SW 1271 (cell line): ENCODE measurements at regions not wholly inside any gene's neighbourhood (a gene's known extent, or its start where the extent isn't known, plus 50 kb on each side); places are given as distances from the start of the nearest gene placed in this dataset.
"Not testable (repeated sequence)": the region's sequence is repeated elsewhere in the genome, so short reads cannot be mapped to it uniquely, and the experiment has no call there.

ENCODE experiments used
- DNase-seq, 2 experiments: peaks; one replicate each; lab custom pipeline; 2025; lab: John Stamatoyannopoulos, UW

DNA sequence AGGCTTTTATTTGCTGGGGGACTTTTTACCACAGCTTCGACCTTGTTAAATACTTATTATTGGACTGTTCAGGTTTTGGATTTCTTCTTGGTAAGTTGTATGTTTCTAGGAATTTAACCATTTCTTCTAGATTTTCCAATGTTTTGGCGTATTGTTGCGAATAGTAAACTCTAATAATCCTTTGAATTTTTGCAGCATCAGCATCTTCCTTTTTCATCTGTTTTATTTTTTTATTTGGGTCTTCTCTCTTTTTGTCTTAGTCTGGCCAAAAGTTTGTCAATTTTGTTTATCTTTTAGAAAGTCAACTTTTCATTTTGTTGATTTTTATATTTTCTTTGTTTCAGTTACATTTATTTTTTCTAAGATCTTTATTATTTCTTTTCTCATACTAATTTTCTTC lies 1272.0 kb downstream of the HACE1 start:
- DNase-seq, result no peak

DNA sequence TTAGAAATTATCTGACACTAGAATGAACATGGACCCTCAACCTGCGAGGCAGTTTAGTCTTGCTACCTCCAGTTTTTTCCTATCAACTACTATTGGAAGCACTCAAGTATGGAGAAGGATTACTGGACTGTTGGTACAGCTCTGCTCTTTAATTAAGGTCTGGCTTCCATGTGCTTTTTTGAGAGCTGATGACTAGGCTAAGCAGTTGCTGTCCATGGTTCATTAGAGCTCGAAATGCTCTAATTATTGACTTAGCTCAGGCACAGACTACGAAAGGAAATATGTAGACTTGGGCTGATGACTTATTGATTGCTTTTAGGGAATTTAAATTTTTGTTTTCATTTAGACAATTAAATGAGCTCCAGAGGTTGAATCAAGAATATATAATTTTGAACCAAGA lies 1281.6 kb downstream of the HACE1 start:
- DNase-seq, result no peak

DNA sequence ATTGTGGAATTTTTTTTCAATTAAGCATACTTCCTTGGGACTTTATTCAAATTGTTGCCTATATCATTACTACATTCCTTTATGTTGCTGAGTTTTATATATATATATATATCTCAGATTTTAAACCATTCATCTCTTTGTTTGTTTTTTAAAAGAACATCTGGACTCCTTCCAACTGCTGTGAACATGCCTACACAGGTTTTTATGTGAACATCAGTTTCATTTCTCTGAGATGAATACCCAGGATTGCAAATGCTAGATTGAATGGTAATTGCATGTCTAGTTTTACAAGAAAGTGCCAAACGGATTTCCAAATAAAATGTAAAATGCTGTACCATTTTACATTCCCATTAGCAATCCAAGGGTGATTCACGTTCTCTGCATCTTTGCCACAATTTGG lies 1289.3 kb downstream of the HACE1 start:
- DNase-seq, result no peak

DNA sequence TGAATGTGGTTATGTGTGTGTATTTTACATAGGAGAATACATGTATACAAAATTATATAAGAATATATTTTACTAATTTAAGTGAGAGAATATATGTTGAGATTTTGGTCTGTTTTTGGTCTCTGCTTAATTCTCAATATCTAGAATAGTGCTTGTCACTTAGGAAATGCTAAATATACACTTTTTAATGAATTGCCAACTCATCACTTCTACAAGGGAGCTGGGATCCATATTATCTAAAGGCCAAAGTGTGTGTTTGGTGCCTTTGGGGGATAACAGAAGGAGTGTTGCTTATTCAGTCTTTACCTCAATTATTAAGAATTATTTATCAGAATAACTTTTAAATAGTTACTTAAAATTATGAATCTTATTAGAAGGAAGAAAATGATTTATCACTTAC lies 1304.8 kb downstream of the HACE1 start:
- DNase-seq, result no peak

DNA sequence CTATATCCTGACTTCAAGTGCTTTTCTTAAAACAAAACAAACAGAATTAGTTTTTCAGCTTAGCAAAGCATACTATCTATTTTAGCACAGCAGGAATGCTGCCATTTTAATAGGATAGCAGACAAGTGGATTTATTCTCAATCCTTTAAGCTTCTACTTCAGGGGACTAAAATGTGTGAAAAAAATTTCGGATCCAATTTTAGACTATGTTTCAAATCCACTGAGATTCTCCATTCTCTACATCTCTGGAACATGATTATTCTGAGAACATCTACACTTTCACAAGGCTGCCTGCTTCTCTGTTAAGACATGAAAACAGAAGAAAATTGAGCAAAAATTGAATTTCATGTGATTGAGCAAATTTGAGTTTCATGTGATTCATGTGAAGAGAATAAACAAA lies 1321.3 kb downstream of the HACE1 start:
- no peak for DNase-seq

DNA sequence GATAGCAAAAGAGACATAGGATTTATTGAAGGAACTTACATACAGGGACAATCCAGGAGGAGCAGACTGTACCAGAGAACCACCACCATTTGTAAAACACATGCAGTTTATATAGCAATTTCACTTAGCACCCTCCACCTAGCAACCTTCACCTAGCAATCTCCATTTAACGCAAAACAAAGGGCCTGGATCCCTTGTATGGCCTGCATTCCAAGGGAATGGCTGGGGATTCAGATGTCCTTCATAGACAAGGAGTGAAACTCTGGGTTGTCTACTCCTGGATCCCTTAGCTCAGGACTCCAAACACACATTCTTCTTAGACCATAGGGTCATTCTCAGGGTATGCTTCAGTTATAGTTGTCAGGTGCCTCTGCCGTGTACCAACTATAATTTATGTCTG lies 1324.9 kb downstream of the HACE1 start:
- no peak for DNase-seq

DNA sequence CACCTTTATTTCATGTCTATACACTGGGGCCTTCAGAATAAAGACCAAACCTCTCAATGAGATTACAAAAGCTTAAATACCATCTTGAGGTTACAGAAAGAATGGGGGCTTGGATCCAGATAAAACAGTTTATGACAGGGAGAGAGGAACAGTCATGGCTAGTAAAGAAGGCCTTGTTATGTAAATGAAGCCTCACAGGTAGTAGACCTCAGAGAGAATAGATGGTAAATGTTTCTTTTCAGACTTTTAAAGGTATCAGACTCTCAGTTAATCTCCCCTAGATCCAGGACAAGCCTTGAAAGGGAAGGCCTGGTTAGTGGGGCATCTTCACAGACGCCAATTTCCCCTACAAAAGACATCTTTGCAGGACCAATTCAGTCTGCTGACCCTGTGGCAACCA lies 1325.6 kb downstream of the HACE1 start:
- DNase-seq, result no peak

DNA sequence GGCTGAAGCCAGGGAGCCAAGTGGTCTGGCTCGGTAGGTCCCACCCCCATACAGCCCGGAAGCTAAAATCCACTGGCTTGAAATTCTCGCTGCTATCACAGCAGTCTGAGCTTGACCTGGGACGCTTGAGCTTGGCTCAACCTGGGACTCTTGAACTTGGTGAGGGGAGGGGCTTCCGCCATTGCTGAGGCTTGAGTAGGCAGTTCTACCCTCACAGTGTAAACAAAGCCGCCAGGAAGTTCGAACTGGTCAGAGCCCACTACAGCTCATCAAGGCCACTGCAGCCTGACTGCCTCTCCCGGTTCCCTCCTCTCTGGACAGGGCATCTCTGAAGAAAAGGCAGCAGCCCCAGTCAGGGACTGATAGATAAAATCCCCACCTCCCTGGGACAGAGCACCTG lies 1337.7 kb downstream of the HACE1 start:
- DNase-seq, result no peak

DNA sequence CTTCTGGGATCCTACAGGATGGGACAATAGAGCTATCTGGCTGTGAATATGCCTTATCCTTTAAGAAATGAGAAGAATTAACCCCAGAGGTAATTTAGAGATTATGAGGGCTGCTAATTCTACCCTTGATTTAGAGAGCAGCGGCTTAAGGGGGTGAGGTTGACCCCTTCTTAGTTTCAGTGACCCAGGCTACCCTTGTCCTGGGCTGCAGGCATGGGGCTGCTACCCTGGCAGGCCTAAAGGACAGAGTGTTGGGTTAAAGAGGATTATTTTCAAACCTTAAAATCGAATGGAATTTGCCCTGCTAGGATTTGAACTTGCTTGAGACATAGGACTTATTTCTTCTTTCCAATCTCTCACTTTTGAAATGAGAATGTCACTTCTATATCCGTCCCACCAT lies 1343.4 kb downstream of the HACE1 start:
- DNase-seq, result no peak

DNA sequence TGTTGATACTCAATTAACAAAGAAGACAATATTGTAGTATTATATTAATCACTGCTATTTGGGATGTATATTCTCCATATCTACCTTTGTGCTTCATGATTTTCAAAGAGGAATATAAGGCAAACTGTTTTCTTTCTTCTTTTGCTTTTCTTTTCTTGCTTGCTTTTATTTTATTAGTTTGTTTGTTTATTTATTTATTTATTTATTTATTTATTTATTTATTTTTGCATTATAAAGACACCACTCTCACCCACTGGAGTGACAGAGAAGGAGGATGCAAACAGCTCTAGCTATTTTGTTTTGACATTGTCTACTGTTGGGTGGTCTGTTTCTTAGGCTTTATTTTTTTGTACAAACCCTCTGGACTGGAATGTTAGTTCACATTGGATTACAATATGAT lies 1352.7 kb downstream of the HACE1 start:
- DNase-seq, result no peak

DNA sequence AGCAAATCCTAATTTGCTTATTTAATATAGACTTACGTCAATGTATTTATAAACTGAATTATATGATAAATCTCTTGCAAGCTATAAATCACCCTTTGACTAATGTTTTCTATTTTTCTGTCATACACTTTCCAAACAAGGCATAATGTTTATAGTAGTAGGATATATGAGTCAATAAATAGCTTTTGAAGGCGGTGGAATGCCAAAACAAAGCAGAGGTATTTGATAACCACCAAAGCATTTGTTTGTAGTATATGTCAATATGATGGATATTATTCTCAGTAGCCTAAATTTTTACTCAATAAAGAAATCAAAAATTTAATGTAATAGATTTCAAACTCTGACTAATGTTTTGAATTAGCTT lies 1354.6 kb downstream of the HACE1 start:
- no peak for DNase-seq

DNA sequence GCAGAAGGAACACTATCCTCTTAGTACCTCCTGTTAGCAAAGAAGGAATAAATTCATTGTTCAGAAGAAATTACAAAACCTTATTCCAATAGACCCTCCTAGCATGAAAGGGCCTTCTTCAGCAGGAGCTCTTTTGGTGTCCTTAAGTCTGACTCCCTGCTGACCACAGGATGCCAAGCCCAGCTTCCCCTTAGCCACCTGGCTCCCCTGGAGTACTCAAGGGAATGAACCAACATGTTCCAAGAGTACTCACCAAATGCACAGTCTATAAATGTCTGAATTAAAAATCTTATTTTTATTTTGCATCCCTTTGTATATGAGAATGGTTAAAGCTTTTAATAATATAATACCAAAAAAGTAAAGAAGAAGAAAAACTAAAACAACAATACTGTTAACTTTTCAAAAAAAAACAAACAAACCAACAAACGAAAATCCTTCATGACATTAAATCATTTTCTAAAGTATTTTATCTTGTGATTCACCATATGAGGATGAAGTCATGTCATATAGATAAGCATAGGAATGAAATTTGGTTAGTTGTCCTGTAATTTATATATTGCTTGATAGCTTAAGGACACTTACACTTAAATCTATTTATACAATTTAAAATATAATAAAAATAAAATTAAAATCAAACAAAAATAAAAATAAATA lies 1355.1 kb downstream of the HACE1 start:
- no peak for DNase-seq

DNA sequence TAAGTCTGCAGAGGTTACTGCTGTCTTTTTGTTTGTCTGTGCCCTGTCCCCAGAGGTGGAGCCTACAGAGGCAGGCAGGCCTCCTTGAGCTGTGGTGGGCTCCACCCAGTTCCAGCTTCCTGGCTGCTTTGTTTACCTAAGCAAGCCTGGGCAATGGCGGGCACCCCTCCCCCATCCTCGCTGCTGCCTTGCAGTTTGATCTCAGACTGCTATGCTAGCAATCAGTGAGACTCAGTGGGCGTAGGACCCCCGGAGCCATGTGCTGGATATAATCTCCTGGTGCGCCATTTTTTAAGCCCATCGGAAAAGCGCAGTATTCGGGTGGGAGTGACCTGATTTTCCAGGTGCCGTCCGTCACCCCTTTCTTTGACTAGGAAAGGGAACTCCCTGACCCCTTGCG lies 1363.1 kb downstream of the HACE1 start:
- not testable (repeated sequence) for DNase-seq

DNA sequence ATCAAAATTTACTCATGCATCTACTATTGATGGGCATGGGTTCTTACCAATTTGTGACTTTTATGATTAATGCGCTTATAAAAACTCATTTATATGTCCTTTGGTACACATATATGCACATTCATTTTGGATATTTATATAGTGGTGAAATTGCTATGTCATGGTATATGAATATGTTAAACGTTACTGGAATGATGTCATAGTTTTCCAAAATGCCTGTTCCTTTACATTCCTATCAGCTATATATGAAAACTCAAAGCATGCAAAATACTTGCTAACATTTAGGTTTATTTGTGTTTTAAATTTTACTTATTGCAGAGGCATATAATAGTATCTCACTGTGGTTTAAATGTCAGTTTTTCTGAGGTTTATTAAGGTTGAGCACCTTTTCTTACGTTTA lies 1403.1 kb downstream of the HACE1 start:
- no peak for DNase-seq

DNA sequence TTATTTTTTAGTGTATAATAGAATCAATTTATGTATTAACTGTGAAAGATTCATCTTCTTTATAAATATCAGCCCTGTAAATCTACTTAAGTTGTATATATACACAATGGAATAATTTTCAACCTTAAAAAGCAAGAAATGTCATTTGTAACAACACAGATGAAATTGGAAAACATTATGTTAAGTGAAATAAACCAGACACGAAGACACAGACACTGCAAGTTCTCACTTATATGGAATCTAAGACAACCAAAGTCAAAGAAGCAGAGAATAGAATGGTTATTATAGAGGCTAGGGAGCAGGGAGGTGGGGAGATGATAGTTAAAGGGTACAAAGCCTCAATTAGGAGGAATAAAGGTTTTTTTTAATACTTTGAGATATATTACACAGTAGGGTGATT lies 1404.4 kb downstream of the HACE1 start:
- no peak for DNase-seq

DNA sequence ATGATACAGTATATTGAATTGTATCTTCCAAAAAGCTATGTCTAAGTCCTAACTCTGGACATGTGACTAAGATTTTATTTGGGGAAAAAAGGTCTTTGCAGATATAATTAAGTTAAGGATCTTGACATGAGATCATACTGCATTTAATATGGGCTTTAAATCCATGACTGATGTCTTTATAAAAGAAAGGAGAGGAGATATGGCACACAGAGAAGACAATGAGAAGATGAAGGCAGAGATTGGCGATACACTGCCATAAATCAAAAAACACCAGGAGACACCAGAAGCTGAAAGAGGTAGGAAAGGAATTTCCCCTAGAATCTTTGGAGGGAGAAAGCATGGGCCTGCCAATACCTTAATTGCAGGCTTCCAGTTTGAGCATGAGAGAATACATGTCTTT lies 1450.2 kb downstream of the HACE1 start:
- no peak for DNase-seq

DNA sequence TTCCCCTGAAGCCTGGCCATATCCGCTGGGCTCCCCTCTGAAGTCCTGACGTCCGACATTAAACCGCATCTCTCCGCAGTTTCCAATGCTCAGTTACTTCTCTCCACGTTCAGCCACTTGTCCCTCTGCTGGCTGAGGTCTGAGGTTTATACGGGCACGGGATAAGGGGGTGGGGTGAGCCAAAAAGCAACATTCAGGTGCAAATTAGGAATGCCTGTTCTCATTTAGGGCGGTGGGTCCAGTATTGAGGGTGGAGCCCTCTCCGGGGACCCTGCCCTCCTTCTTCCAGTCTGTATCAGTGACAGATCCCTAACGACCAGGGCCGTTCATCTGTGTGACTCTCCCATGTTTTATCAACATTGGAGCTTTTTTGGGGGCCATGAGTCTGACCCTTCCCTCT lies 1454.4 kb downstream of the HACE1 start:
- no peak for DNase-seq

DNA sequence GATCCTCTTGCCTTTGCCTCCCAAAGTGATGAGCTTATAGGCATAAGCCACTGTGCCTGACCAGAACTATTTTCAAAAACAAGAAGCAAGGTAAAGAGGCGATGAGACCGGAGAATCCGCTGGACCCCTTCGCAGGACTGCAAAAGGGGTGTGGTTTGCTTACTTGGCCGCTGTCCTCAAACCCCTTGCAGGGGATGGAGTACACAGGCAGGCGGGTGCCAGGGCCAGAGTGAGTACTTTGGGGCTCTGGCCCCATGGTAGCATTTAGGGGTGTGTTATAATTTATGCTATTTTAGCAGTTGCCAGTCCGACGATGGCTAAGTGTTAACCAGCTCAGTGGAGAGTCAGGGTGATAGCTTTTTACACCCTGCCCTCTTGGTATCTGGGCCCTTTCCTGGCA lies 1454.9 kb downstream of the HACE1 start:
- no peak for DNase-seq

DNA sequence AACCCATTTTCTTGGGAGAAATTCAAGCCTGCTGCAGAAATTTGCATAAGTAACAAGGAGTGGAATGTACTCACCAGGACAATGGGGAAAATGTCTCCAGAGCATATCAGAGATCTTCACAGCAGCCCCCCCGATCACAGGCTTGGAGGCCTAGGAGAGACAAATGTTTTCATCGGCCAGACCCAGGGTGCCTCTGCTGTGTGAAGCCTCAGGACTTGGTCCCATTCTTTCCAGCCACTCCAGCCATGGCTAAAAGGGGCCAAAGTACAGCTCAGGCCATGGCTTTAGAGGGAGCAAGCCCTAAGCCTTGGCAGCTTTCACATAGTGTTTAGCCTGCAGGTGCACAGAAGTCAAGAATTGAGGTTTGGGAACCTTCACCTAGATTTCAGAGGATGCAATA lies 1463.0 kb downstream of the HACE1 start:
- no peak for DNase-seq

DNA sequence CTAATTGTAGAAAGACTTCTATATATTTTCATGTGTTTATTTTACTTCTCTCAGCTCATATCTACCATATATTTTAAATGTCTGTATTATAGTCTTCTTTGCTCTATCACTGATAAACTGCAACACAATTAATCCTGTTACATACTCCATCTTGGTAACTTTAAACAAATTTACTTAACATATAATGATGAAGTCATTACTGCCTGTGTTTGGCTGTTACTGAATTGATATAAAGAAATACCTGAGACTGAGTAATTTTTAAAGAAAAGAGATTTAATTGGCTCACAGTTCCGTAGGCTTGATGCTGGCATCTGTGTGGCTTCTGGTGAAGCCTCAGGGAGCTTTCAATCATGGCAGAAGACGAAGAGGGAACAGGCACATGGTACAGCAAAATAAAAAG lies 1480.4 kb downstream of the HACE1 start:
- no peak for DNase-seq

DNA sequence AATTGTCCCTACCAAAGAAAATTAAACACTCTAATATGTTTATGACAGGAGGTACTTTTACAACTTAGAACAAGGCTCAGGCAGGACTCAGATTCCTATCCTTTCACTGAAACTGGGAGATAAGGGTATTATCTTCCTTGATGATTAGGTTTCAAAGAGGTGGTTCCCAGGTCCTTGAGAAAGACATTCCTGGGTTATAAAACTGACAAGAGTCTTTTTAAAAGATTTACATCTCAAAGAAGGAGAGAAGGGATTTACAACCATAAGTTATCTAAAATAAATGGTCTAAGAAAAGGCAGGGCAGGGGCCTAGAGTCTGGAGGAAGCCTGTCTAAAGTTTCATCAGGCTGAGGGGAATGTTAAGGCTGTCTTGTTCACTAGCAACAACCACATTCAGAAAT lies 1492.5 kb downstream of the HACE1 start:
- DNase-seq, result no peak

DNA sequence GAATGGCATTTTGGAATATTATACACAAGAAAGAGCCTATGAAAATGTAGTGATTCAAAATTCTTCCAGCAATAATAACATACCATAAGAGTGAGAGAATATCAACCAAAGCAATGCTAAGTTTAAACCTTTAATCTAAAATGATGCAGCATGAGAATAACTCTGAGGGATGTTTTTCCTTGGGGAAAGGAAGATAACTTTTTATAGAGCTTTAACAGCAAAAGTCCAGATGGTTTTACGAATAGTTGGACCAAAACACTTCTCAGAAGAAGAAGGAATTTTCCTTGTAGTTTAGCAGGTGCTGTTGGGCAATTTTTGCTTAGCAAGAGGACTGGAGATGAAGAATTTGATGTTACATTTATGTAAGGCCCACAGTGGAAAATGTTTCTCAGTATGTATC lies 1503.2 kb downstream of the HACE1 start:
- DNase-seq, result no peak

DNA sequence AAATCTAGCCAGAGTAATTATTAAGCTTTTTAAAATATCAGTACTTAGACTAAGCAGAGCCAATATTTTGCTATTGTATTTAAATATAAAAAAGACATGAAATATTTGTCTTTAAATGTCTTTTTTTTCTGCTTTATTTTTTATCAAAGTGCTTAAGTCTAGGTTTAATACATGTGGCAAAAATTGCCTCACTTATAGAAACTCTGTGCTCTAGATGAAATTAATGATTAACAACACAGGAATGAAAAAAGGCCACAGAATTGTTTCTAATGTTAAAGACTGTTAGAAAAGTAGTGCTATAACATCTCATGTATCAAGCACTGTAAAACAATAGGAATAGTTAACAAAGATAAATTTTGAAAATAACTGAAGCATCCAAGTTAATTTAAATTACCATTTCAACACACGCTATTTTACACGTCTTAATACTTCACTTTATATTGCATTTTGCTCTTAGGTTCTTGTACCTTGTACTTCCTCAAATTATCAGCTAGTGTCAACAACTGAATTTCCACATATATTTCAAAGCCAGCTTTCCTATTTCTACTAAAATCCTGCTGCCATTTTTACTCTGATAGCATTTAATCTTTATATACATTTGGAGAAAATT lies 1515.1 kb downstream of the HACE1 start:
- DNase-seq, result no peak

DNA sequence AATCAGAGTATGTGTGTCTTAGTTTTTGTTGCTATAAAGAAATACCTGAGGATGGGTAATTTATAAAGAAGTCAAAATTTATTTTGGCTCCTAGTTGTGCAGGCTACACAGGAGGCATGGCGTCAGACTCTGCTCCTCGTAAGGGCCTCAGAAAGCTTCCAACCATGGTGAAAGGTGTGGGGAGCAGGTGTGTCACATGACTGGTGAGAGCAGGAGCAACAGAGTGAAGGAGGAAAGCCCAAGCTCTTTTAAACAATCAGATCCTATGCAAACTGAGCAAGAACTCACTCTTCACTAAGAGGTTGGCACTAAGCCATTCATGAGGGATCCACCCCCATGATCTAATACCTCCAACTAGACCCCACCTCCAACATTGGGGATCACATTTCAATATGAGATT lies 1524.3 kb downstream of the HACE1 start:
- DNase-seq, result no peak
